NCI-H1694 (cell line): ENCODE measurements at regions not wholly inside any gene's neighbourhood (a gene's known extent, or its start where the extent isn't known, plus 50 kb on each side); places are given as distances from the start of the nearest gene placed in this dataset.

Experiments
- DNase-seq: peaks from one replicate; lab custom pipeline; 2025; lab: John Stamatoyannopoulos, UW

DNA sequence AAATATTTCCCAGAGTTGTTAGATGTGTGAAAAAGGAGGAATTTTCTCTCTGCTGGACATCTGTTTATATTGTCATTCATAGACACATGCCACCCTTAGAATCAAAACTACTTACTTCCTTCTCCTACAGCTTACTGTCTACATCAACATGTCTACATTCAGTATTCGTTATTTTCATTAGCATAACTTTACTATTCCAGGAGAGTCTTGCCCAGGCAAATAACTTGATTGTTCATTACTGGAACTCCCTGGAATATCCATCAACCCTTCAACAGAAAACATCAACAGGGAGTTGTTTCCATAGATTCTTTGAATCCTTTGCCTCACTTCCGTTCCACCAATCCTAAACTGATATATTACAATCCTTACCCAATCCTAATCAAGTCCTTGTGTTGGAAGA, 457.5 kb upstream of the ZNF608 start:
- DNase-seq = no peak

DNA sequence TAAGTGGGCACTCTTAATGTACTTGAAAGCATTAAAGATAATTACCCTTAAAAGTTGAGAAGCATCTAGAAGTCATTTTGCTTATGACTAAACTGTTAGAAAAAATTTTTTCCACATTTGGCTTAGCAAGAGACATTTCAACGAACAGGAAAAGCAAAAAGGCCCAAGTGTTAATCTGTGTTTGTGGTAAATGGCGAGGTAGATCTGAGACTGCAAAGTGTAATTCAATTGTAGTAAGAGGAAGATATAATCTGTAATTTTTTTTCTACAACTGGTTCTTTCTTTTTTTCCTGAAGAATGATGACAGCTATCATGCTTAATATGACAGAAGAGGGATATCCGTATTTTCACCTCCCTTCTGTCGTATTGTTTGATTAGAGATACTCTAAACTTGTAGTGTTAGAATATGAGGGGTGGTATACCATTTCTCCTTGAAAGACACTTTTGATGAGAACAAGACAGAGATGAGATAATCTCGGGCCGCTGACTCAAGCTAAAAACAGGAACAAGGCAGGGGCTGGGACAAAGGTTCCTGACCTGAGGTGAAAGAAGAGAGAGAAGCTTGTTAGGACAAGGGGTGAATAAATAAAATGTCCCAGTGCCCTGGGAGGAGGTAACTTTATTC, 459.3 kb upstream of the ZNF608 start:
- DNase-seq = no peak

GRCh38 chr5:125207856-125208255, 461.4 kb upstream of the ZNF608 start:
- no peak for DNase-seq

DNA sequence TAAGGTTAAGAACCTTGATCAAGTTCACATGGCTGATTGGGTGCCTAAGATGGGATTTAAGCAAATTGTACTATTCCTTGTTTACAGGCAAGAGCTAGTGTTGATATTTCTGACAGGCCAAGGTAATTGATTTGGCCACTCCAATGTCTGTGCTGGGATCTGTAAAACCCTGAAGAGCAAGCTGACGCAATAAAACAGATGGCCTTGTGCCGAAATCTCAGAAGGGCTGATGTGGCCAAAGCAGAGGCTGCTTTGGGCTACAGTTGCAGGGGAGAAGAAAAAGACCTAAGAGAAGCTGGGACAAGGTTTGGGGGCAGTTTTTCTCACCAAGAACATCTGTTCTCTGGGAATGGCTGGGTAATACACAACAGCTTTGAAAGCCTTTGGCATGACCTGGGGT, 463.2 kb upstream of the ZNF608 start:
- peak; percentile 56 for DNase-seq

DNA sequence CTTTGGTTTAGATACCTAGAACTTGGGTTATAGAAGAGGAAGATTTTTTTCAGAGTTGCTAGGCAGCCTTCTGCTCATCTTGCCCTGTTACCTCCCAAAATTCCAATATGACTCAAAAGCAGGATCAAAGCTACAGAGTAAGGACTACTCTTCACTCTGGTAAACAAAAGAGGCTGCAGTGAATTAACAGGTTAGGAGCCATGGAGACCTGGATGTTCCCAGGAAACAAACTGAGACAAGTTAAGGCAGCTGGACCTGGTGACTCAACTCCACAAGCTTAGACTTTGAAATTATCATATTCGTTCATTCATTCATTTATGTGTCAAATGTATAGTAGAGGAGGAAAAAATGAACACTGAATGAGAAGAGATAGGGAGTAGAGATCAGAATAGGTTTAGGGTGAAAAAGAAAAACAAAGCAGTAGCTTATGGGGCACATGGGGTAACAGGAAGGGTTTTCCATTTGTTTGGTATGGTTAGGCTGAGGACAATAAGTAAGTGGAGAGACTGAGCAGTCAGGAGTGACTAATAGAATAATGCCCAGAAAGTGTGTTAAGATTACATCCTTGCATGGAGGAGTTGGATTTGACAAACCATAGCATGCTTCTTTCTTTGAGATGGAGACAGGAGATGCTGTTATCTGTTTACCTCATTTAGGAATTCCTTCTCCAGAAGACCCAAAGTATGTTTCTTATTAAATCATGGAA, 464.0 kb upstream of the ZNF608 start:
- DNase-seq = no peak

- no peak for DNase-seq
Observed at GRCh38 chr5:125214080-125214479, 467.6 kb upstream of the ZNF608 start.

DNA sequence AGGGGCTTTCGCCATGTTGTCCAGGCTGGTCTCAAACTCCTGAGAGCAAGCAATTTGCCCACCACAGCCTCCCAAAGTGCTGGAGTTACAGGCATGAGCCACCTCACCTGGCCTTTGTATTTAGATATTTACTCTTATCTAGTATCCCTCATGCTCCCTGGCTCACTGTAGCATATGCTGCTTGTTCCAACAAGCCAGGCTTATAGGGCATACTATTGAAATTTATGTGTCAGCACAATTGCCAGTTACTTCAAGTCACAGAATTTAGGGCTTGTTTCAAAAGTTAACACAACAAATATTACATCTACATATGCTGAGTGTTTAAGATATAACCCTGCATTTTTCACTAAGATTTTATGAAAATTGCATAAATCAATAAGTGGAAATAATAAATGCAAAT, 469.2 kb upstream of the ZNF608 start:
- no peak for DNase-seq

DNA sequence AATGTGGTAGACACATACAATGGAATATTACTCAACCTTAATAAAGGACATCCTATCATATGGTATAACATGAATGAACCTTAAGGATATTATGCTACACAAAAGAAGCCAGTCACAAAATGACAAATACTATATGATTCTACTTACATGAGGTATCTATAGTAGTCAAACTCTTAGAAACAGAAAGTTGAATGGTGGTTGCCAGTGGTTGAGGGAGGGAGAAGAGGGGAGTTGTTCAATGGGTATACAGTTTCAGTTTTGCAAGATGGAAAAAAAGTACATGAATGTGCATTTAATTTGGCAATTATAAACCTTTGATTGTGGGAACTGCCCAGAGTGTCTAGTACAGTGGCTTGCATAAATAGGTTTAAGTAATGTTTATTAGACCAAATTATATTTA, 473.3 kb upstream of the ZNF608 start:
- DNase-seq = no peak

DNA sequence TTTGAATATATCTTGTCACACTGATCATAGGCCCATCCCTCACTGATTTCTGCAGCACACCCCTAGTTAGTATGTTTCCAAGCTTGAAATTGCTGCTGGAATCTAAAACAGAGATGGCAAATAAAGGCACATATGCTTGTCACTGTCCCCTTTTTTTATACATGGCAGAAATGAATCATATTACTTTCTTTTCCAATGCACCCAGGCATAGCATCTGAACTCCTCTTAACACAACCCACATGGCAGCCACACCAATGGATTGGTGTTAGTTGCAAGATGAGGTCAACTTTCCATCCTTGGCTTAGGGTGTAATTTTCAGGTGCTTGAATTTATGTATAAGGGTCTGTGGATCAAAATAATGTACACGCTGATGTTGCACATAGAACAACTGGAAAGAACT, 473.8 kb upstream of the ZNF608 start:
- DNase-seq = no peak

DNA sequence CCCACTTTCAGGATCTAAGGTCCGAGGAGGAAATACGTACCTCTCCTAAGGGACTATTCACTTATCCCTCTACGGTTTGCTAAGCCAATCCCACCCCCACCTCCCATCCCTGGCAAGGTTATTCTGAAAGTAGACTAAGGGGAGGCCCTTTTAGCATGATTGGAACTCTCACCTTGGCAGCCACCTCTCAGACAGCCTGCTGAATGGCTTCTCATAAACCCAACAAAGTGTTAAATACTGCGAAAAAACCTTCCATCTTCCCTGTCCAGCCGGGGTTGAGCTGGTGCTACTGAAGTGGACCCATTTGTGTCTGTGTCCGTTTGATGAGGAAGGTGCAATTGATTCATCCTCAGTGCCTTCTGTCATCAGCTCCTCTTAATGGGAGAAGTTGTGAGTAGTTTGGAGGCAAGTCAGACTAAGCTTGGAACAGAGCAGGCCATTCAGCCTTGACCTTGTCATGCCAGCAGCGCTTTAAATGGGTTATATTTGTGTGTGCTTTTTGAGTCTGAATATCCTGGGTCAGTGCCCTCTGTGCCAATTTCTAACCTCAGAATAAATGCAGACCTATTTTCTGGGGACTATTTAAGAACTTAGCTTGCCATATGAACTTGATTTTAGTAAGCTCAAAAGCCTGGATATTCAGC, 476.3 kb upstream of the ZNF608 start:
- no peak for DNase-seq

DNA sequence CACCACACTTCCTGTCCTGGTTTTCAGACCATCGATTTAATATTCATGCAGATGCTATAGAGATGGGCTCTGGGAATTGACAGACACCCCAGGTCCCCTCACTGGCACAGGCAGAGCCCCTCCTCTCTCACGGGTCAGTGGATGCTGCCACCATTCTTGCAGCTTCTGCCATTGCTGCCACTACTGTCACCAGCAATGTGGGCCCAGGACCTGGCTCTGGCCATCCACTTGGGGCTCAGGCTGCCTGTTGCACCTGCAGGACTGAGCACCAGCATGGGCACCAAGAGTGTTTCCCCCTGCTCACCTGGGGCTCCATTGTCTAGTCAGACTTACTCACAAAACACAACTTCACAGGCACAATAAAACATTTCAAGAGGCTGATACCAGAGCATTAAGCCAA, 479.0 kb upstream of the ZNF608 start:
- DNase-seq = no peak

GRCh38 chr5:125226825-125227224, 480.4 kb upstream of the ZNF608 start:
- DNase-seq = no peak

- peak; percentile 4 for DNase-seq
Observed at GRCh38 chr5:125227333-125228095, 481.1 kb upstream of the ZNF608 start.

DNA sequence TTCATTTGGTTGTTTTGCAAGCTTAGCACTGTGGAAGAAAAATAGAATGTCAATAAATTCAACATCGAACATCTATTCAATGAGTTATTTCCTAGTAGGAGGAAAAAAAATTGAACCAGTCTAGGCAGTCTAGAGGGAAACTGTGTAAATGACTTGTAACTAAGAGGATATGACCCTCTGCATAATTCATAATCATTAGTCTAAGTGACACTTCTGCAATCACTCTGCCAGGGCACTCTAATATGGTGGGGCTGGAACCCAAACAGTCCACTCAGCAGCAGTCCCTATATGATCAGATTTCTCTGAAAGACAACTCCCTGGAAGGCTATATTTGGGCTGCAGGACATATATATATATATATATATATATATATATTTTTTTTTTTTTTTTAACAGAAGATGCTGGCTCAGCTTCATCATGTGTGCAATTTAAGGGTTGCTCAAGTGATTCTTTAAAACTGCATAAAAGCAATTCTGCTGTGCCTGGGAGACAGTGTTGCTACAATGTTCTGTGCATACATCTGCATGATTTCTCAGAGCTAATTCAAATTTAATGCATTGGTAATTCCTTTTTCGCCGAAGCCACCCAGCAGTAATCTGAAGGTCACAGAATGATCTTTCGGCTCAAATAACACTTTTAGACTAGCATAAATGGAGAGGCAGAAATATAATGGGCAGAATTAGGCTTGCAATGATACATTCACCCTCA, 482.1 kb upstream of the ZNF608 start:
- no peak for DNase-seq

- no peak for DNase-seq
Observed at GRCh38 chr5:125229556-125229955, 483.1 kb upstream of the ZNF608 start.

DNA sequence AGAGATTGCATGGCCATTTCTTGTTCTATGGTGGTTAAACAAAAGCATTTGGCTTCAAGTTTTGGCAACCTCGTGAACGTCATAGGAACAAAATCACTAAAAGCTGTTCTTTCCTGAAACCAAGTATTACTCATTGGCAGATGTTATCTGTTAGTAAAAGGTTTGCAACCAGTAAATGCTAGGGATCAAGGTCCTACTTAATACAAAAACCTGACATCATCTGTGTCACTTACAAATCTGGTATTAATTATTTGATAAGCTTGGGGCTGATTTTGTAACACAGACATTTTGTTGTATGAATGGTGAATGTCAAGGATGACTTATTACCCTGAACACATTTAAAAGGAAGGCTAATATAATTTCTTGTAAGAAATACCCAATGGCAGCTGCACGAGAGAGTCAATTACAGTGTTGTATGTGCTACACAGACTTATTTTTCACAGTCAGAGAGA, 486.4 kb upstream of the ZNF608 start:
- no peak for DNase-seq

GRCh38 chr5:125233944-125234343, 487.5 kb upstream of the ZNF608 start:
- no peak for DNase-seq

- peak; percentile 9 for DNase-seq
Observed at GRCh38 chr5:125236007-125236406, 489.6 kb upstream of the ZNF608 start.

DNA sequence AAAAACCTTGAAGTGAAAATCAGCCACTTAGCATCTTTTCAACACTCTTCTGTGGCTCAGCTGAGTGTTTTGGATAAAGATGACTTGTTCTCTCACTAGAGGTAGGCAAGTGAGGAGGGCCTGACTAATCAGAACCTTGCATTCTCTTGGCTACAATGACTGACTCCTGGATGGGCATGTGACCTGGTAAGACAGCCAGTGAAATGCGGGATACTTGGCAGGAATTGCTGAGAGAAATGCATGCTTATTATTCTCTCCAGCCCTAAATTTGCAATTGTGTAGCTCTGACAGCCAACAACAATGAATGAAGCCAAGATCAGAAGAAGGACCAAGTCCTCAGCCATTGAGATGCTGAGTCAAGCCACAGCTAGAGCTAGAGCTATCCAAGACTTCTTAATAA, 490.5 kb upstream of the ZNF608 start:
- no peak for DNase-seq

DNA sequence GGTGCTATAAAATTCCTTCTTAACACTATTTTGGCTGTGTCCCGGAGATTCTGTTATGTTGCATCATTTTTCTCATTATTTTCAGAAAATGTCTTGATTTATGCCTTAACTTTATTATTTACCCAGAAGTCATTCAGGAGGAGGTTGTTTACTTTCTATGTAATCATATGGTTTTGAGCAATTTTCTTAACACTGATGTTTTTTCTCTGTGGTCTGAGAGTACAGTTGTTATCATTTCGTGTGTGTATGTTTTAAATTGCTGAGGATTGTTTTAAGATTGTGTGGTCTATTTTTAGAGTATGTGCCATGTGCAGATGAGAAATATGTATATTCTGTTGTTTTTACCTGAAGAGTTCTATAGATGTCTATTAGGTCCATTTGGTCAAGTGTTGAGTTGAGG, 498.1 kb upstream of the ZNF608 start:
- no peak for DNase-seq

DNA sequence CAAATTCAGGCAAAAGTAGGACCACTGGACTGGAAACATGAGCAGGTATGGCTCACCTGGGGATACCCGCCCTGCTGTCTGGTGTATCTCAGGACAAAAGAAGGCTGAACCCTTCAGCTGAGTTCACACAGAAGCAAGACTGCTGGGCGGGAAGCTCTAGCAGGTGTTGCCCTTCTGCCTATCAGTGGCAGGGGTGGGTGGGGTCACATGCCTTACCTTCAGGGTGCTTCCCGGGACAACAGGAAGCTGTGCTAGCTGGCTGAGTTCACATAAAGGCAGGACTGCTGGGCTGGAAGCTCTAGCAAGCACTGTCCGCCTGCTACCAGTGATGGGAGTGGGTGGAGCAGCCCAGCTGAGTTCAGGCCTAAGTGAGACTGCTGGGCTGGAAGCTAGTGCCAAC, 498.8 kb upstream of the ZNF608 start:
- no peak for DNase-seq

DNA sequence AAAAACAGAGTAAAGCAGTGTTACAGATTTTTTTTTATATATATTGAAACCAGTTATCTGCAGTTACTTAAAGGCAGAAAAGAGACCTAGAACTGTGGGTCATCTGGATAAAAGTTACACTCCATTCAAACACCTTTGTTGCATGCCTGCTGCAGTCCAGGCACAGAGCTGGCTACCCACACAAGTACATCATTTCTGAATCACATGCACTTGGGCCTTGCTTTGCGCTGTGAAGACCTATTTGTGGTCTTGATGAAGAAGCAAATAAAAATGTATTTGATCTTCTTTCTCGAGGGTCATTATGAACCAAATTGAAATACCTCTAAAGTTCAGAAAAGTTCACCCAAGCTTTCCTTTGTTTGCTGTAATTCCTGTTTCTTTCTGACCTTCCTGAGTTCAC, 503.0 kb upstream of the ZNF608 start:
- DNase-seq = no peak
